ENCODE measurements at regions not wholly inside any gene's neighbourhood (a gene's known extent, or its start where the extent isn't known, plus 50 kb on each side); places are given as distances from the start of the nearest gene placed in this dataset.
A peak's percentile ranks its signal among the peaks of the same experiment; 100 is the strongest.
"Not testable (repeated sequence)": the region's sequence is repeated elsewhere in the genome, so short reads cannot be mapped to it uniquely, and the experiment has no call there.

DNA sequence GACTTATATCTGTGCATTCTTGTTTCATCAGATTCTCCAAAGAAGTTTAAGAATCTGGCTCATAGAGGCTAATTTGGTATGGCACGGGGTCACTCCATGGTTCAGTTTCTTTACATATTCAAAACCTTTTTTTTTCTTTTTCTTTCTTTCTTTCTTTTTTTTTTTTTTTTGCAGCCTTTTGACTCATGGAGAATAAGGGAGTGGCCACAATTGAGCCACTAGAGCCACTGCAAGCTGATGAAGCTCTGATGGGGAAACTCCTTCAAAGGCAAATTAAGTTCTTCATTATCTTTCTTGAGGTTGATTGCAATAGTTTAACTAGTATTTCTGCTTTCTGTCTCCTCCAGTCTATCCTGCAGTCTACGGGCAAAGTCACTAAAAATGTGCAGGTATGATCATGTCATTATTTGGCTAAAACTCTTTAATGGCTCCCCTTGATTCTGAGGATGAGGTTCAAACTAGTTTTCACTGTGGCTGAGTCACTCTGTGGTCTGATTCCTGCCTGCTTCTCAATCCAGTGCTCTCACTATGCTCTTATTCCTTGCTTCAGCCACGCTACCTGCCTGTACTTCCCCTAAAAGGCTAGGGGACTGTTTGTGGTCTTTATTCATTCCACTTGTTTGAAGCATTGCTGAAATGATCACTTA, 93.5 kb upstream of the RIOK2 start:
- TF ChIP-seq, protein P1, sequence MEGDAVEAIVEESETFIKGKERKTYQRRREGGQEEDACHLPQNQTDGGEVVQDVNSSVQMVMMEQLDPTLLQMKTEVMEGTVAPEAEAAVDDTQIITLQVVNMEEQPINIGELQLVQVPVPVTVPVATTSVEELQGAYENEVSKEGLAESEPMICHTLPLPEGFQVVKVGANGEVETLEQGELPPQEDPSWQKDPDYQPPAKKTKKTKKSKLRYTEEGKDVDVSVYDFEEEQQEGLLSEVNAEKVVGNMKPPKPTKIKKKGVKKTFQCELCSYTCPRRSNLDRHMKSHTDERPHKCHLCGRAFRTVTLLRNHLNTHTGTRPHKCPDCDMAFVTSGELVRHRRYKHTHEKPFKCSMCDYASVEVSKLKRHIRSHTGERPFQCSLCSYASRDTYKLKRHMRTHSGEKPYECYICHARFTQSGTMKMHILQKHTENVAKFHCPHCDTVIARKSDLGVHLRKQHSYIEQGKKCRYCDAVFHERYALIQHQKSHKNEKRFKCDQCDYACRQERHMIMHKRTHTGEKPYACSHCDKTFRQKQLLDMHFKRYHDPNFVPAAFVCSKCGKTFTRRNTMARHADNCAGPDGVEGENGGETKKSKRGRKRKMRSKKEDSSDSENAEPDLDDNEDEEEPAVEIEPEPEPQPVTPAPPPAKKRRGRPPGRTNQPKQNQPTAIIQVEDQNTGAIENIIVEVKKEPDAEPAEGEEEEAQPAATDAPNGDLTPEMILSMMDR (IDR thresholded peaks at IDR 0.05; ENCODE audit: low read depth, low read length, missing control alignments) = no peak
- no peak overlapping the region for H3K4me3 ChIP-seq (ENCODE audit: low read depth, low read length)
- DNase-seq (ENCODE audit: low read depth) = no peak

DNA sequence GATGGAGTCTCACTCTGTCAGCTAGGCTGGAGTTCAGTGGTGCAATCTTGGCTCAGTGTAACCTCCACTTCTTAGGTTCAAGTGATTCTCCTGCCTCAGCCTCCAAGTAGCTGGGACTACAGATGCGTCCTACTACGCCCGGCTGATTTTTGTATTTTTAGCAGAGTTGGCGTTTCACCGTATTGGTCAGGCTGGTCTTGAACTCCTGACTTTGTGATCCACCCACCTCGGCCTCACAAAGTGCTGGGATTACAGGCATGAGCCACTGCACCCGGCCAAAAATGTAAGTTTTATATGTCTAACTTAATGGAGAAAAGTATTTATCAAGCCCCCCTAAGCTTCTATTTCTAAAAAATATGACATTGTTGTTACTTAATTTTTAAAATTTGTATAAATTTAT, 98.2 kb upstream of the RIOK2 start:
- DNase-seq (ENCODE audit: low read depth) = no peak

DNA sequence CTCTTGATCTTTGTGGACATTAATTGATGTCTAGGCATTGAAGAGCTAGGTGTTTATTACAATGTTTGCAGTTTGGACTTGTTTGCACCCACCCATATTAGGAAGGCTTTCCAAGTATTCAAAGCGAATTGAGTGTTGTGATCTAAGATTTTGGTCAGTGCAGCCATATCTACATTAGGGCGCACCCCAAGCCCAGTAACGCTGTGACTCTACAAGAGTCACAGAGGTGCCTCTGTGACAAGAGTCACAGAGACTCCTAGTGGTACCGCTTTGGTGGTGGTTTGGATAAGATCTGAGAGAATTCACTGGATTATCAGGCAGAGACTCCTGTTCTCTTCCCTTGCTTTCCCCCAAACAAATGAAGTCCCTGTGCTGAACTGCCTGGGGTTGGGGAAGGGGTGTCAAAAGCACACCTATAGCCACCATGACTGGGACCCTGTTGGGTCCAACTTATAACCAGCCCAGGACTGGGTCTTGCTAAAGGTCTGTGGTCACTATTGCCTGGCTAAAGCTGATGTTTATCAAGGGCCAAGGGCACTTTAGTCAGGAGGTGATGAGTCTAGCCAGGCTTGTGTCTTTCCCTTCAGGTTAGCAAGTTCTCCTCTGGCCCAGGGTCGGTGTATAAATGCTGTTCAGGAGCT, 114.1 kb upstream of the RIOK2 start:
- peak; percentile 13 for DNase-seq (ENCODE audit: low read depth)
- H3K4me3 ChIP-seq (ENCODE audit: low read depth, low read length) = no peak overlapping the region
- TF ChIP-seq, protein P1 (IDR thresholded peaks at IDR 0.05; ENCODE audit: low read depth, low read length, missing control alignments) = peak; percentile 69

More for the DNA sequence above, 98.2 kb upstream of the RIOK2 start:
- H3K4me3 ChIP-seq (ENCODE audit: low read depth, low read length) = no peak overlapping the region
- TF ChIP-seq, protein P1 (IDR thresholded peaks at IDR 0.05; ENCODE audit: low read depth, low read length, missing control alignments) = no peak

DNA sequence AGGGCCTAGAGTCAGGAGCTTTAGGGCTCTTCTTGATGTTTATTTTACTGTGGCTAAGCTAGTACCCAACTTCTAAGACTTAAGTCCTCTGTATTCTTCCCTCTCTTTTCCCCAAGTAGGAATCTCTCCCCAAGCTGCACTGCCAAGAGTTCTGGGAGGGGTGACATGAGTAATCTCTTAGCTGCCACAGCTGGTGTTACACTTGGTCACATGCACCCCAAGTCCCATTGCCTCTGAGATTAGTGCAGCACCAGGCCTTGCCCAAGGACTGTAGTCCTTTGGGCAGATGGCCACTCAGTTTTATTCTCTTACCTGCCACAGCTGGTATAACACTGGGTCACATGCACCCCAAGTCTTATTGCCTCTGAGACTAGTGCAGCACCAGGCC, 114.7 kb upstream of the RIOK2 start:
- TF ChIP-seq, protein P1 (IDR thresholded peaks at IDR 0.05; ENCODE audit: low read depth, low read length, missing control alignments) = no peak
- no peak overlapping the region for H3K4me3 ChIP-seq (ENCODE audit: low read depth, low read length)
- DNase-seq (ENCODE audit: low read depth) = no peak

DNA sequence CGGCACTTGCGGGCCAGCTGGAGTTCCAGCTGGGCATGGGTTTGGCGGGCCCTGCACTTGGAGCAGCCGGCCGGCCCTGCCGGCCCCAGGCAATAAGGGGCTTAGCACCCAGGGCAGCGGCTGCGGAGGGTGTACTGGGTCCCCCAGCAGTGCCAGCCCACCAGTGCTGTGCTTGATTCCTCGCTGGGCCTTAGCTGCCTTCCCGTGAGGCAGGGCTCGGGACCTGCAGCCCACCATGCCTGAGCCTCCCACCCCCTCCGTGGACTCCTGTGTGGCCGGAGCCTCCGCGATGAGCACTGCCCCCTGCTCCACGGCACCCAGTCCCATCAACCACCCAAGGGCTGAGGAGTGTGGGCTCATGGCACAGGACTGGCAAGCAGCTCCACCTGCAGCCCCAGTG, 118.1 kb upstream of the RIOK2 start:
- H3K4me3 ChIP-seq (ENCODE audit: low read depth, low read length); DNase-seq (ENCODE audit: low read depth): not testable (repeated sequence)

DNA sequence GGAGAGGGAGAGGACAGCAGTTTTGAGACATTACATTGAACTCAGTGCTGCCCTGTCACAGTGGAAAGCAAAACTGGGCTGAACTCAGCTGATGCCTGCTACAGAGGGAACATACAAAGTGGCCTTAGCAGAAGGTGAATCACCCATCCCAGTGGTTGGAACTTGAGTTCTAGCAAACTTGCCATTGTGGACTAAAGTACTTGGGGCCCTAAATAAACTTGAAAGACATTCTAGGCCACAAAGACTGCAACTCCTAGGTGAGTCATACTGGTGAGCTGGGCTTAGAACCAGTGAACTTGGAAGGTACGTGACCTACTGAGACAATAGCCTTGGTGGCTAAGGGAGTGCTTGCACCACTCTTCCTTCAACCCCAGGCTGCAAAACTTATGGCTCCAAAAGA, 155.7 kb upstream of the RIOK2 start:
- H3K4me3 ChIP-seq (ENCODE audit: low read depth, low read length) = no peak overlapping the region
- no peak for DNase-seq (ENCODE audit: low read depth)
- TF ChIP-seq, protein P1 (IDR thresholded peaks at IDR 0.05; ENCODE audit: low read depth, low read length, missing control alignments) = no peak

DNA sequence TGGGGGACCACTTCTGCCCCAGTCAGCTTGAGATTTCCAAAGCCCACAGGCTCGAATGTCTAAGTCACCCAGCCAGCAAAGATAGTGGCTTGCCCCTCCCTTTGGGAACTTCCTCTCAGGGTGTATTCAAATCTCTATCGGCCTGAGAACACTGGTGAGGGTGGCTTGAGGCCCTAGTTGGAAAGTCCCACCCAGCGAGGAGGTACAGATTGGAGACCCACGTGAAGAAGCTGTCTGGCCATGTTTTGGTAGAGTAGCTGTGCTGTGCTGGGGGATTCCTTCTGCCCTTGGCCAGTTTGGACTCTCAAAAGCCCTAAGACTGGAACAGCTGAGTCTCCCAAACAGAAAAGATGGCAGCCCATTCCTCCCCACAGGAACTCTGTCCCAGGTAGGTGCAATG, 172.7 kb upstream of the RIOK2 start:
- DNase-seq (ENCODE audit: low read depth) = peak; percentile 65
- H3K4me3 ChIP-seq (ENCODE audit: low read depth, low read length) = peak overlapping the region; percentile 50
- TF ChIP-seq, protein P1 (IDR thresholded peaks at IDR 0.05; ENCODE audit: low read depth, low read length, missing control alignments) = no peak

Data from GM12864 (cell line).